ENCODE measurements at regions not wholly inside any gene's neighbourhood (a gene's known extent, or its start where the extent isn't known, plus 50 kb on each side); places are given as distances from the start of the nearest gene placed in this dataset.

DNA sequence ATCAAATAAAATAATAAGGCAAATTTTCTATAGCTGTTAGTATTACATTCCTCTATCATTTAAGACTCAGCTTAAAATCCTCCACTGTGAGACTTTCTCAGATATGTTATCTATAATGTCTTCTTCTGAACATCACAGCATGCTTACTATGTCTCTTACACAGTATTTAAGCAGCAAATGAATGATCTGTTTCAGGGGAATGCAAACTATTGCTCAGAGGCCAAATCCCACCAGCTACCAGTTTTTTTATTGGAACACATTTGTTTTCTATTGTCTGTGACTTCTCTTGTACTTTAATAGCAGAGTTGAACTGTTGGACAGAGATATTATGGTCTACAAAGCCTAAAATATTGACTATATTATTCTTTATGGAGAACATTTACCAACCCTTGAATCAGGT lies 59.6 kb downstream of the C3orf38 start:
- H3F3A ChIP-seq (ENCODE audit: insufficient read depth, low read length, poor library complexity, severe bottlenecking): no peaks in the 10 kb centered on the region
- no peaks in the 10 kb centered on the region for H3K9me2 ChIP-seq (ENCODE audit: insufficient read depth, low read length)
- H2AFZ ChIP-seq (ENCODE audit: low read depth, low read length): no peak overlapping the region

GRCh38 chr3:88211096-88211890 lies 61.5 kb downstream of the C3orf38 start:
- Histone ChIP-seq H3K9ac (ENCODE audit: low read length) (no peak overlapping the region), H3K36me3 (ENCODE audit: insufficient read depth, low read length) (no peaks in the 10 kb centered on the region), H3K79me2 (replicated peaks; ENCODE audit: insufficient read depth, low read length) (no peaks in the 10 kb centered on the region), H3F3A (ENCODE audit: insufficient read depth, low read length, poor library complexity, severe bottlenecking) (no peaks in the 10 kb centered on the region), H3K27ac (ENCODE audit: low read length) (no peak overlapping the region), H3K4me2 (ENCODE audit: low read length) (no peak overlapping the region), H3K4me3 (ENCODE audit: low read length) (no peak overlapping the region), H3K9me3 (ENCODE audit: low read length) (no peaks in the 10 kb centered on the region), H2AFZ (ENCODE audit: low read depth, low read length) (no peak overlapping the region), H4K20me1 (ENCODE audit: insufficient read depth) (no peaks in the 10 kb centered on the region), H3K9me2 (ENCODE audit: insufficient read depth, low read length) (no peaks in the 10 kb centered on the region), H3K27me3 (ENCODE audit: insufficient read depth, low read depth, low read length) (no peaks in the 10 kb centered on the region)
- TF ChIP-seq SMC3 (conservative IDR thresholded peaks at IDR 0.05; ENCODE audit: poor library complexity): no peak
- TF ChIP-seq, protein P1, sequence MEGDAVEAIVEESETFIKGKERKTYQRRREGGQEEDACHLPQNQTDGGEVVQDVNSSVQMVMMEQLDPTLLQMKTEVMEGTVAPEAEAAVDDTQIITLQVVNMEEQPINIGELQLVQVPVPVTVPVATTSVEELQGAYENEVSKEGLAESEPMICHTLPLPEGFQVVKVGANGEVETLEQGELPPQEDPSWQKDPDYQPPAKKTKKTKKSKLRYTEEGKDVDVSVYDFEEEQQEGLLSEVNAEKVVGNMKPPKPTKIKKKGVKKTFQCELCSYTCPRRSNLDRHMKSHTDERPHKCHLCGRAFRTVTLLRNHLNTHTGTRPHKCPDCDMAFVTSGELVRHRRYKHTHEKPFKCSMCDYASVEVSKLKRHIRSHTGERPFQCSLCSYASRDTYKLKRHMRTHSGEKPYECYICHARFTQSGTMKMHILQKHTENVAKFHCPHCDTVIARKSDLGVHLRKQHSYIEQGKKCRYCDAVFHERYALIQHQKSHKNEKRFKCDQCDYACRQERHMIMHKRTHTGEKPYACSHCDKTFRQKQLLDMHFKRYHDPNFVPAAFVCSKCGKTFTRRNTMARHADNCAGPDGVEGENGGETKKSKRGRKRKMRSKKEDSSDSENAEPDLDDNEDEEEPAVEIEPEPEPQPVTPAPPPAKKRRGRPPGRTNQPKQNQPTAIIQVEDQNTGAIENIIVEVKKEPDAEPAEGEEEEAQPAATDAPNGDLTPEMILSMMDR (IDR thresholded peaks at IDR 0.05; ENCODE audit: poor library complexity, severe bottlenecking): no peak
- TF ChIP-seq, protein P2, sequence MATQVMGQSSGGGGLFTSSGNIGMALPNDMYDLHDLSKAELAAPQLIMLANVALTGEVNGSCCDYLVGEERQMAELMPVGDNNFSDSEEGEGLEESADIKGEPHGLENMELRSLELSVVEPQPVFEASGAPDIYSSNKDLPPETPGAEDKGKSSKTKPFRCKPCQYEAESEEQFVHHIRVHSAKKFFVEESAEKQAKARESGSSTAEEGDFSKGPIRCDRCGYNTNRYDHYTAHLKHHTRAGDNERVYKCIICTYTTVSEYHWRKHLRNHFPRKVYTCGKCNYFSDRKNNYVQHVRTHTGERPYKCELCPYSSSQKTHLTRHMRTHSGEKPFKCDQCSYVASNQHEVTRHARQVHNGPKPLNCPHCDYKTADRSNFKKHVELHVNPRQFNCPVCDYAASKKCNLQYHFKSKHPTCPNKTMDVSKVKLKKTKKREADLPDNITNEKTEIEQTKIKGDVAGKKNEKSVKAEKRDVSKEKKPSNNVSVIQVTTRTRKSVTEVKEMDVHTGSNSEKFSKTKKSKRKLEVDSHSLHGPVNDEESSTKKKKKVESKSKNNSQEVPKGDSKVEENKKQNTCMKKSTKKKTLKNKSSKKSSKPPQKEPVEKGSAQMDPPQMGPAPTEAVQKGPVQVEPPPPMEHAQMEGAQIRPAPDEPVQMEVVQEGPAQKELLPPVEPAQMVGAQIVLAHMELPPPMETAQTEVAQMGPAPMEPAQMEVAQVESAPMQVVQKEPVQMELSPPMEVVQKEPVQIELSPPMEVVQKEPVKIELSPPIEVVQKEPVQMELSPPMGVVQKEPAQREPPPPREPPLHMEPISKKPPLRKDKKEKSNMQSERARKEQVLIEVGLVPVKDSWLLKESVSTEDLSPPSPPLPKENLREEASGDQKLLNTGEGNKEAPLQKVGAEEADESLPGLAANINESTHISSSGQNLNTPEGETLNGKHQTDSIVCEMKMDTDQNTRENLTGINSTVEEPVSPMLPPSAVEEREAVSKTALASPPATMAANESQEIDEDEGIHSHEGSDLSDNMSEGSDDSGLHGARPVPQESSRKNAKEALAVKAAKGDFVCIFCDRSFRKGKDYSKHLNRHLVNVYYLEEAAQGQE (IDR thresholded peaks at IDR 0.05; ENCODE audit: borderline replicate concordance): no peak
- TF ChIP-seq EP300 (conservative IDR thresholded peaks at IDR 0.05; ENCODE audit: poor library complexity, severe bottlenecking): no peak

More for the DNA sequence above, 59.6 kb downstream of the C3orf38 start:
- Histone ChIP-seq H3K4me2 (ENCODE audit: low read length) (no peak overlapping the region), H4K20me1 (ENCODE audit: insufficient read depth) (no peaks in the 10 kb centered on the region), H3K36me3 (ENCODE audit: insufficient read depth, low read length) (no peaks in the 10 kb centered on the region), H3K79me2 (replicated peaks; ENCODE audit: insufficient read depth, low read length) (no peaks in the 10 kb centered on the region), H3K27ac (ENCODE audit: low read length) (no peak overlapping the region), H3K4me3 (ENCODE audit: low read length) (no peak overlapping the region), H3K9me3 (ENCODE audit: low read length) (no peaks in the 10 kb centered on the region), H3K9ac (ENCODE audit: low read length) (no peak overlapping the region), H3K27me3 (ENCODE audit: insufficient read depth, low read depth, low read length) (no peaks in the 10 kb centered on the region)
- TF ChIP-seq, protein P2 (IDR thresholded peaks at IDR 0.05; ENCODE audit: borderline replicate concordance): no peak
- TF ChIP-seq TAF1 (IDR thresholded peaks at IDR 0.05; ENCODE audit: low read depth) (no peak), SMC3 (conservative IDR thresholded peaks at IDR 0.05; ENCODE audit: poor library complexity) (no peak), RAD21 (conservative IDR thresholded peaks at IDR 0.05) (no peak), MXI1 (conservative IDR thresholded peaks at IDR 0.05; ENCODE audit: poor library complexity, severe bottlenecking) (no peak), POLR2AphosphoS5 (IDR thresholded peaks at IDR 0.05) (no peak), EZH2 (IDR thresholded peaks at IDR 0.05; ENCODE audit: borderline replicate concordance, insufficient read depth, low read length, poor library complexity, severe bottlenecking) (no peak), EP300 (conservative IDR thresholded peaks at IDR 0.05; ENCODE audit: poor library complexity, severe bottlenecking) (no peak)
- TF ChIP-seq, protein P1 (IDR thresholded peaks at IDR 0.05; ENCODE audit: poor library complexity, severe bottlenecking): no peak

Measured in neural cell (in vitro differentiated cells).